Progenitor cell of endocrine pancreas (in vitro differentiated cells): ENCODE measurements at regions not wholly inside any gene's neighbourhood (a gene's known extent, or its start where the extent isn't known, plus 50 kb on each side); places are given as distances from the start of the nearest gene placed in this dataset.

Experiments used
- DNase-seq: peaks from one replicate; pipeline ENCODE4 v3.0.0; 2021; ENCODE audit warnings: low spot score; ENCODE audit not compliant: unreplicated experiment
- H3K27ac Mint-ChIP-seq: 2 replicates; pipeline ENCODE4 v1.8.0; 2021; ENCODE audit warnings: mild to moderate bottlenecking, moderate library complexity, mixed read lengths
- H3K27me3 Mint-ChIP-seq: 2 replicates; pipeline ENCODE4 v1.8.0; 2021; ENCODE audit warnings: mixed read lengths
- H3K36me3 Mint-ChIP-seq: 2 replicates; pipeline ENCODE4 v1.8.0; 2022; ENCODE audit warnings: mixed read lengths; ENCODE audit not compliant: insufficient read depth
- H3K4me1 Mint-ChIP-seq: 2 replicates; pipeline ENCODE4 v1.8.0; 2021; ENCODE audit warnings: low read depth, mixed read lengths
- H3K4me3 Mint-ChIP-seq: 2 replicates; pipeline ENCODE4 v1.8.0; 2021; ENCODE audit warnings: low read depth, mild to moderate bottlenecking, moderate library complexity, mixed read lengths
- H3K9me3 Mint-ChIP-seq: 2 replicates; pipeline ENCODE4 v1.8.0; 2021; ENCODE audit warnings: low read depth, mixed read lengths
- TF ChIP-seq, protein P1 (sequence below): fragments of 200-600 bp; sonication (generic); IDR thresholded peaks from one replicate; pipeline ENCODE4 v1.5.0; 2021; ENCODE audit warnings: antibody characterized with exemption, mild to moderate bottlenecking; ENCODE audit not compliant: unreplicated experiment

DNA sequence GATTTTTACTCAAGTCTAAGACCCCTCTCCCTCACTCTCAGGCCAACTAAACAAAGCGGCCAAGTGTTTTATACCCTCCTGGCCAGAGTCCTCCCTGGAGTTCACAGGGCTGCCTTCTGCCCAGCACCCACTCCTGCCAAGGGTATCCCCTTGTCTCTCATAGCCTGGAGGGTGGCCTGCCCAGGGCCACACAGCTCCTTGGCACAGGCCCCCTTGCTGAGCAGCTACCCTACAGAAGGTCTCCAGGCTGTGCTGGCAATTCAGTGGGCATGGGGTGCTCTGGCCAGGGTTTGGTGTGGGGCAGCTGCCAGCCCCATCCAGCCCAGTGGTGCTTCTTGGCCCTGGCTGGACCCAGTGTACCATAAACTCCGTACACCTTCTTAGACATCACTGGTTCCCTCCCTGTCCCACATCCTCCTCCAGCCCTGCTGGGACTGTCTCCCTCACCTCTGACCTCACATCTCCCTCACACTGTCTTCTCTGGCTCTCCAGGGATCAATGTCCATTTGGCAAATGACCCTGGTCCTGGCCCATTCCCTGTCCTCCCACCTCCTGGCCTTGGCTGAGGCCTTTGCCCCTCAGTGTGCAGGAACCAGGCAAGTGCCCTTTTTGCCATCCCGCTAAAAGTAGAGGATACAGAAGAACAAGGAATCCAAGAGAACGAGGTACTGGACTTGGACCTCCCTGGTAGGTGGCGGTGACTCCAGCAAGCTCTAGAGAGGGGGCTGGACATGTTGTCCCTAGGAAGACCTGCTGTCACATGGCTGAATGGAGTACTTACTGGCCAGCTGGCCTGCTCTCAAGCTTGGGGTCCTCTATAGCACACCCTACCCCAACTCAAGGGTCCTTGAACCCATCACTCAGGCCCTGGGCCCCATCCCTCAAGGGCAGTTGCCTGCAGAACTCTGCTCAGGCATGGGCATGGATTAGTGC lies 50.0 kb upstream of the TRPM1 start:
- TF ChIP-seq, protein P1, sequence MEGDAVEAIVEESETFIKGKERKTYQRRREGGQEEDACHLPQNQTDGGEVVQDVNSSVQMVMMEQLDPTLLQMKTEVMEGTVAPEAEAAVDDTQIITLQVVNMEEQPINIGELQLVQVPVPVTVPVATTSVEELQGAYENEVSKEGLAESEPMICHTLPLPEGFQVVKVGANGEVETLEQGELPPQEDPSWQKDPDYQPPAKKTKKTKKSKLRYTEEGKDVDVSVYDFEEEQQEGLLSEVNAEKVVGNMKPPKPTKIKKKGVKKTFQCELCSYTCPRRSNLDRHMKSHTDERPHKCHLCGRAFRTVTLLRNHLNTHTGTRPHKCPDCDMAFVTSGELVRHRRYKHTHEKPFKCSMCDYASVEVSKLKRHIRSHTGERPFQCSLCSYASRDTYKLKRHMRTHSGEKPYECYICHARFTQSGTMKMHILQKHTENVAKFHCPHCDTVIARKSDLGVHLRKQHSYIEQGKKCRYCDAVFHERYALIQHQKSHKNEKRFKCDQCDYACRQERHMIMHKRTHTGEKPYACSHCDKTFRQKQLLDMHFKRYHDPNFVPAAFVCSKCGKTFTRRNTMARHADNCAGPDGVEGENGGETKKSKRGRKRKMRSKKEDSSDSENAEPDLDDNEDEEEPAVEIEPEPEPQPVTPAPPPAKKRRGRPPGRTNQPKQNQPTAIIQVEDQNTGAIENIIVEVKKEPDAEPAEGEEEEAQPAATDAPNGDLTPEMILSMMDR = no peak
- Mint-ChIP-seq H3K36me3 (no peaks in the 10 kb centered on the region), H3K4me3 (no peak overlapping the region), H3K27me3 (no peaks in the 10 kb centered on the region), H3K27ac (no peak overlapping the region), H3K9me3 (peaks cover 4% of the 10 kb centered on the region), H3K4me1 (peaks cover 9% of the 10 kb centered on the region)
- DNase-seq = no peak

GRCh38 chr15:31153531-31153930 lies 52.0 kb upstream of the TRPM1 start:
- H3K27ac Mint-ChIP-seq = no peak overlapping the region
- H3K4me3 Mint-ChIP-seq = no peak overlapping the region
- peaks cover 18% of the 10 kb centered on the region for H3K4me1 Mint-ChIP-seq
- TF ChIP-seq, protein P1 = no peak
- H3K36me3 Mint-ChIP-seq = no peaks in the 10 kb centered on the region
- H3K9me3 Mint-ChIP-seq = peaks cover 4% of the 10 kb centered on the region
- H3K27me3 Mint-ChIP-seq = no peaks in the 10 kb centered on the region
- no peak for DNase-seq

DNA sequence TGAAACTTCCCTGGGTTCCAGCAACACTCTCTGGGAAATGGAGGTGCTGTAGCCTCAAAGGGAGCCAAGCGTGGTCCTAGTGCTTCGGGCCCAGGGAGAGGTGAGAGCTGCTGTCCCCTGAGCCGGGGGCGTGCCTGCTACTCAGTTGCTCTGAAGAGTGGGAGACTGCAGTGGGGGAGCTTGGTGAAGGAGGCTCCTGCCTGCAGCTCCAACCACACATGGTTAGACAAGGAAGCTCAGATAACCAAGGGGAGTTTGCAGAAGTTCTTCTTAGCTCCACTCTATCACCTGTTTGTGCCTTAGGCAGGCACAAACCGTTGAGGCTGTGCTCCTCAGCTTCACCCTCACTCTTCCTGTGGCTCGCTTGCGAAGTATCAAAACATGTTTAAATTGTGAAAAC lies 53.6 kb upstream of the TRPM1 start:
- Mint-ChIP-seq H3K27me3 (no peaks in the 10 kb centered on the region), H3K4me3 (no peak overlapping the region), H3K9me3 (peaks cover 4% of the 10 kb centered on the region), H3K36me3 (no peaks in the 10 kb centered on the region), H3K4me1 (peaks cover 26% of the 10 kb centered on the region), H3K27ac (no peak overlapping the region)
- no peak for DNase-seq
- TF ChIP-seq, protein P1 = no peak

- no peaks in the 10 kb centered on the region for H3K27me3 Mint-ChIP-seq
- peaks cover 4% of the 10 kb centered on the region for H3K9me3 Mint-ChIP-seq
- TF ChIP-seq, protein P1 = no peak
- no peak overlapping the region for H3K4me3 Mint-ChIP-seq
- no peak overlapping the region for H3K27ac Mint-ChIP-seq
- H3K4me1 Mint-ChIP-seq = peaks cover 26% of the 10 kb centered on the region
- no peak for DNase-seq
- H3K36me3 Mint-ChIP-seq = no peaks in the 10 kb centered on the region
Observed at GRCh38 chr15:31156226-31156625, 54.7 kb upstream of the TRPM1 start.

DNA sequence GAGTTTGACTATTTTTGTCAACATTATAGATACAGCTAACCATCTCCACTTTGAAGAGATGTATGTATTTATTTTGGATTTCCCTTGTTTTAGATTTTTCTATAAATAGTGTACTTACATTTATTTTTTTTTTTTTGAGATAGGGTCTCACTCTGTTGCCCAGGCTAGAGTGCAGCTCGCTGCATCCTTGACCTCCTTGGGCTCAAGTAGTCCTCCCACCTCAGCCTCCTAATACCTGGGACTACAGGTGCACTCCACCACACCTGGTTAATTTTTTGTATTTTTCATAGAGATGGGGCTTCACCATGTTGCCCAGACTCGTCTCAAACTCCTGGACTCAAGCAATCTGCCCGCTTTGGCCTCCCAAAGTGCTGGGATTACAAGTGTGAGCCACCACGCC lies 55.3 kb upstream of the TRPM1 start:
- H3K9me3 Mint-ChIP-seq = peaks cover 4% of the 10 kb centered on the region
- H3K27ac Mint-ChIP-seq = no peak overlapping the region
- TF ChIP-seq, protein P1 = no peak
- no peaks in the 10 kb centered on the region for H3K27me3 Mint-ChIP-seq
- H3K4me3 Mint-ChIP-seq = no peak overlapping the region
- H3K36me3 Mint-ChIP-seq = no peaks in the 10 kb centered on the region
- peaks cover 26% of the 10 kb centered on the region for H3K4me1 Mint-ChIP-seq
- DNase-seq = no peak
